ENCODE measurements at regions not wholly inside any gene's neighbourhood (a gene's known extent, or its start where the extent isn't known, plus 50 kb on each side); places are given as distances from the start of the nearest gene placed in this dataset.

DNA sequence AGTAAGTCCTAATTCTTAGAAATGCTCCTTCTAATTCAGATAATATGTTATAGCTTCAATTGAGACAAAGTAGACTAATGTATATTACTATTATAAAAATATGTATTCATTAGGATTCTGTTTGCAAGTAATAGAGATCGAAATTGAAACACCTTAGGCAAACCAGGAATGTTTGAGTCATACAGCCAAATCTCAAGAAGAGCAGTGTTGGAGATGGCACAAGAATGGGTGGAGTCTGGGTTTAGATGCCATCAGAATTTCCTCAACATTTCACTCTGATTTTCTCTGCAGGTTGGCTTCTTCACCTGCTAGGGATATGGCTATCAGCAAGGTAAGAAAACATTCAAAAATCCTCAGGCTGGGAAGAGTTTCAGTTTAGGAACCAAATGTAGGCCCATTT, 405.4 kb downstream of the CCDC85A start:
- TF ChIP-seq, protein P1, sequence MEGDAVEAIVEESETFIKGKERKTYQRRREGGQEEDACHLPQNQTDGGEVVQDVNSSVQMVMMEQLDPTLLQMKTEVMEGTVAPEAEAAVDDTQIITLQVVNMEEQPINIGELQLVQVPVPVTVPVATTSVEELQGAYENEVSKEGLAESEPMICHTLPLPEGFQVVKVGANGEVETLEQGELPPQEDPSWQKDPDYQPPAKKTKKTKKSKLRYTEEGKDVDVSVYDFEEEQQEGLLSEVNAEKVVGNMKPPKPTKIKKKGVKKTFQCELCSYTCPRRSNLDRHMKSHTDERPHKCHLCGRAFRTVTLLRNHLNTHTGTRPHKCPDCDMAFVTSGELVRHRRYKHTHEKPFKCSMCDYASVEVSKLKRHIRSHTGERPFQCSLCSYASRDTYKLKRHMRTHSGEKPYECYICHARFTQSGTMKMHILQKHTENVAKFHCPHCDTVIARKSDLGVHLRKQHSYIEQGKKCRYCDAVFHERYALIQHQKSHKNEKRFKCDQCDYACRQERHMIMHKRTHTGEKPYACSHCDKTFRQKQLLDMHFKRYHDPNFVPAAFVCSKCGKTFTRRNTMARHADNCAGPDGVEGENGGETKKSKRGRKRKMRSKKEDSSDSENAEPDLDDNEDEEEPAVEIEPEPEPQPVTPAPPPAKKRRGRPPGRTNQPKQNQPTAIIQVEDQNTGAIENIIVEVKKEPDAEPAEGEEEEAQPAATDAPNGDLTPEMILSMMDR (IDR thresholded peaks at IDR 0.05), result no peak
- no peak for TF ChIP-seq POLR2A (IDR thresholded peaks at IDR 0.05)
